ENCODE measurements at regions not wholly inside any gene's neighbourhood (a gene's known extent, or its start where the extent isn't known, plus 50 kb on each side); places are given as distances from the start of the nearest gene placed in this dataset.
A peak's percentile ranks its signal among the peaks of the same experiment; 100 is the strongest.

DNA sequence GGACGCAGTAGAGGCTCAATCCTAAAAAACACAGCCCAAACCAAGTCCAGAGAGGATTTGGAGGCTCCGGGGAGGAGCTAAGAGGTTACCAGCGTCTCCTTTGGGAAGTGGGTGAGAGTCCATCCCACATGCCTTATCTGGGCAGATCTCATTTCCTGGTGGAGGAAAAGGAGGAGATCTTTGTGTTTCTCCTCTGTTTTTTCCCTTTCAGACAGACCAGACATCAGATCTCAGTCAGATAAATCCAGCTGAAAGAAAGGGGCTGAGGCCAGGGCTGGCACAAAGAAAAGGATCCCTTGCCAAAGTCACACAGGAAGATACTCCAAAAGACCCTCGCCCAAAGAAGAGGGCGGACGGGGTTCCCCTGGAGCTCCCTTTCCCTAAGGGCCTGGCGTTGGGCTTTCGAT is 58.3 kb upstream of the COMTD1 start:
- no peaks in the 10 kb centered on the region for H3K9me2 ChIP-seq (ENCODE audit: insufficient read depth)
- H3K9me3 ChIP-seq (ENCODE audit: low read depth): no peaks in the 10 kb centered on the region
- peaks cover 10% of the 10 kb centered on the region for H3K4me1 ChIP-seq (ENCODE audit: insufficient read depth)
- peak; percentile 26 for DNase-seq
- no peaks in the 10 kb centered on the region for H3K79me2 ChIP-seq (ENCODE audit: insufficient read depth)
- in situ Hi-C loops (cut with MboI): no loop called here
- H3K4me3 ChIP-seq: peak overlapping the region; percentile 75; the same call in 1 of the 2 replicates
- H2AFZ ChIP-seq: peak overlapping the region; percentile 72
- TF ChIP-seq EZH2phosphoT487 (IDR thresholded peaks at IDR 0.05; ENCODE audit: insufficient read depth, low read depth) (no peak), EZH2 (IDR thresholded peaks at IDR 0.05; ENCODE audit: insufficient read depth, poor library complexity, severe bottlenecking) (no peak)
- H3K27me3 ChIP-seq (replicated peaks; ENCODE audit: insufficient read depth): peaks cover 33% of the 10 kb centered on the region
- H4K20me1 ChIP-seq (ENCODE audit: insufficient read depth): no peaks in the 10 kb centered on the region
- no peaks in the 10 kb centered on the region for H3K36me3 ChIP-seq (ENCODE audit: low read depth)
- H3K27ac ChIP-seq: no peak overlapping the region
- H3K9ac ChIP-seq: 0 out of 2 replicates have a peak overlapping the region, but pooled peaks have one; percentile 66
- WGBS, 2 experiments (ENCODE audit: low coverage in 1 of 2, low lambda C conversion rate in 2 of 2, missing lambda C conversion rate in 2 of 2): 24 to 25% methylated on average over 8 of the region's 8 CpGs
- peak overlapping the region; percentile 75 for H3K4me2 ChIP-seq (ENCODE audit: unreplicated experiment)
- no peaks in the 10 kb centered on the region for H3F3A ChIP-seq (ENCODE audit: insufficient read depth)

DNA sequence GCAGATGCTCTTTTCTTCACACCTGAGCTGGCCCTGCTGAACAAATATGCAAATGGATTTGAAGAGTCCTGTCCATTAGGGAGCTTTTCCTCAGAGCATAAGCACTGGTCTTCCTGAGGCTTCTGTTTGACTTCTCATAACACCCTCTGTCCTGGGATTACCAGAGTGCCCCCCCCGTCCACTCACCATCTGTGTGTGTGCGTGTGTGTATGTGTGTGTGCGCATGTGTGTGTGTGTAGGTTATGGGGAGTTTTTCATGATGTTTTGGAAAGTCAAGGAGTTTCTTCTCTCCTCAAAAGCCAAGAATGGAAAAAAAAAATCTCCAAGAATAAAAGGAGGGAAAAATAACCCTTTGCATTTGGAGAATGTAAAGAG is 57.7 kb upstream of the COMTD1 start:
- Histone ChIP-seq H3K9me3 (ENCODE audit: low read depth) (no peaks in the 10 kb centered on the region), H3K36me3 (ENCODE audit: low read depth) (no peaks in the 10 kb centered on the region), H3K9ac (no peak overlapping the region), H3F3A (ENCODE audit: insufficient read depth) (no peaks in the 10 kb centered on the region), H3K9me2 (ENCODE audit: insufficient read depth) (no peaks in the 10 kb centered on the region), H4K20me1 (ENCODE audit: insufficient read depth) (no peaks in the 10 kb centered on the region), H3K4me3 (no peak overlapping the region), H3K79me2 (ENCODE audit: insufficient read depth) (no peaks in the 10 kb centered on the region), H2AFZ (no peak overlapping the region), H3K4me1 (ENCODE audit: insufficient read depth) (peaks cover 10% of the 10 kb centered on the region), H3K27ac (no peak overlapping the region), H3K27me3 (replicated peaks; ENCODE audit: insufficient read depth) (peaks cover 33% of the 10 kb centered on the region), H3K4me2 (ENCODE audit: unreplicated experiment) (no peak overlapping the region)
- no peak for TF ChIP-seq EZH2phosphoT487 (IDR thresholded peaks at IDR 0.05; ENCODE audit: insufficient read depth, low read depth)
- no peak for TF ChIP-seq EZH2 (IDR thresholded peaks at IDR 0.05; ENCODE audit: insufficient read depth, poor library complexity, severe bottlenecking)
- in situ Hi-C loops (cut with MboI): no loop called here
- 81 to 86% methylated on average over 3 of the region's 3 CpGs for WGBS, 2 experiments (ENCODE audit: low coverage in 1 of 2, low lambda C conversion rate in 2 of 2, missing lambda C conversion rate in 2 of 2)
- no peak for DNase-seq

GRCh38 chr10:75292794-75293445 is 57.2 kb upstream of the COMTD1 start:
- in situ Hi-C loops (cut with MboI): no loop called here
- Histone ChIP-seq H3K9ac (no peak overlapping the region), H3K79me2 (ENCODE audit: insufficient read depth) (no peaks in the 10 kb centered on the region), H3F3A (ENCODE audit: insufficient read depth) (no peaks in the 10 kb centered on the region), H3K9me2 (ENCODE audit: insufficient read depth) (no peaks in the 10 kb centered on the region), H4K20me1 (ENCODE audit: insufficient read depth) (no peaks in the 10 kb centered on the region), H3K4me1 (ENCODE audit: insufficient read depth) (peaks cover 10% of the 10 kb centered on the region), H3K4me3 (no peak overlapping the region), H3K9me3 (ENCODE audit: low read depth) (no peaks in the 10 kb centered on the region), H3K27ac (no peak overlapping the region), H3K4me2 (ENCODE audit: unreplicated experiment) (no peak overlapping the region), H3K36me3 (ENCODE audit: low read depth) (no peaks in the 10 kb centered on the region), H3K27me3 (replicated peaks; ENCODE audit: insufficient read depth) (peaks cover 33% of the 10 kb centered on the region), H2AFZ (no peak overlapping the region)
- no peak for DNase-seq
- WGBS, 2 experiments (ENCODE audit: low coverage in 1 of 2, low lambda C conversion rate in 2 of 2, missing lambda C conversion rate in 2 of 2): 87 to 91% methylated on average over 10 of the region's 10 CpGs
- no peak for TF ChIP-seq EZH2phosphoT487 (IDR thresholded peaks at IDR 0.05; ENCODE audit: insufficient read depth, low read depth)
- no peak for TF ChIP-seq EZH2 (IDR thresholded peaks at IDR 0.05; ENCODE audit: insufficient read depth, poor library complexity, severe bottlenecking)

- Histone ChIP-seq H3K4me3 (no peak overlapping the region), H4K20me1 (ENCODE audit: insufficient read depth) (no peaks in the 10 kb centered on the region), H3K9me2 (ENCODE audit: insufficient read depth) (no peaks in the 10 kb centered on the region), H3K9me3 (ENCODE audit: low read depth) (no peaks in the 10 kb centered on the region), H3K4me2 (ENCODE audit: unreplicated experiment) (no peak overlapping the region), H2AFZ (no peak overlapping the region), H3K27ac (no peak overlapping the region), H3K9ac (no peak overlapping the region), H3K4me1 (ENCODE audit: insufficient read depth) (peaks cover 10% of the 10 kb centered on the region), H3F3A (ENCODE audit: insufficient read depth) (no peaks in the 10 kb centered on the region), H3K36me3 (ENCODE audit: low read depth) (no peaks in the 10 kb centered on the region), H3K79me2 (ENCODE audit: insufficient read depth) (no peaks in the 10 kb centered on the region), H3K27me3 (replicated peaks; ENCODE audit: insufficient read depth) (peaks cover 35% of the 10 kb centered on the region)
- DNase-seq: no peak
- in situ Hi-C loops (cut with MboI): no loop called here
- 79 to 93% methylated on average over 1 of the region's 1 CpG for WGBS, 2 experiments (ENCODE audit: low coverage in 1 of 2, low lambda C conversion rate in 2 of 2, missing lambda C conversion rate in 2 of 2)
- TF ChIP-seq EZH2phosphoT487 (IDR thresholded peaks at IDR 0.05; ENCODE audit: insufficient read depth, low read depth): no peak
- TF ChIP-seq EZH2 (IDR thresholded peaks at IDR 0.05; ENCODE audit: insufficient read depth, poor library complexity, severe bottlenecking): no peak
Observed at GRCh38 chr10:75291805-75292204, 56.0 kb upstream of the COMTD1 start.
